ENCODE measurements at regions not wholly inside any gene's neighbourhood (a gene's known extent, or its start where the extent isn't known, plus 50 kb on each side); places are given as distances from the start of the nearest gene placed in this dataset.

GRCh38 chr21:28237661-28238060 lies 755.0 kb downstream of the LTN1 start:
- H3K4me1 ChIP-seq: peaks cover 12 to 58% (median 20%) of the 10 kb centered on the region in 3 donors
- H3K36me3 ChIP-seq: no peaks in the 10 kb centered on the region
- WGBS, 2 donors (ENCODE audit: low coverage in 1 of 2): 65% methylated on average over 2 of the region's 2 CpGs; no CpG with 5 or more reads in 1 of the 2 donors
- no peak for TF ChIP-seq EP300 (IDR thresholded peaks at IDR 0.05)
- TF ChIP-seq CTCF (IDR thresholded peaks at IDR 0.05): no peak
- no peaks in the 10 kb centered on the region for H3K27me3 ChIP-seq
- no peaks in the 10 kb centered on the region for H3K9me3 ChIP-seq
- H3K4me3 ChIP-seq: no peak overlapping the region
- peak; percentile 53 for ATAC-seq
- H3K27ac ChIP-seq: peak overlapping the region in 1 of 4 donors; percentile 12

- no peaks in the 10 kb centered on the region for H3K27me3 ChIP-seq
- ATAC-seq: peak; percentile 61
- H3K27ac ChIP-seq: peak overlapping the region in 1 of 4 donors; percentile 6
Measured at GRCh38 chr21:28235169-28235895, 757.3 kb downstream of the LTN1 start.

GRCh38 chr21:28234326-28234725 lies 758.4 kb downstream of the LTN1 start:
- no peak for TF ChIP-seq POLR2AphosphoS5 (IDR thresholded peaks at IDR 0.05)
- no peak for TF ChIP-seq EP300 (IDR thresholded peaks at IDR 0.05)
- TF ChIP-seq CTCF (IDR thresholded peaks at IDR 0.05): no peak
- no peak for TF ChIP-seq POLR2A (IDR thresholded peaks at IDR 0.05)
- WGBS, 2 donors (ENCODE audit: low coverage in 1 of 2): no CpG with 5 or more reads among the region's 5 CpGs
- Histone ChIP-seq H3K27ac (no peak overlapping the region), H3K4me1 (peaks cover 7 to 37% (median 9%) of the 10 kb centered on the region in 3 donors), H3K9me3 (no peaks in the 10 kb centered on the region), H3K36me3 (no peaks in the 10 kb centered on the region), H3K4me3 (no peak overlapping the region), H3K27me3 (no peaks in the 10 kb centered on the region)
- no peak for ATAC-seq

More at GRCh38 chr21:28235169-28235895, 757.3 kb downstream of the LTN1 start:
- Histone ChIP-seq H3K36me3 (no peaks in the 10 kb centered on the region), H3K4me1 (peaks cover 12 to 47% (median 15%) of the 10 kb centered on the region in 3 donors), H3K9me3 (no peaks in the 10 kb centered on the region), H3K4me3 (no peak overlapping the region)
- TF ChIP-seq CTCF (IDR thresholded peaks at IDR 0.05) (peak in 1 of 4 experiments; percentile 19), POLR2A (IDR thresholded peaks at IDR 0.05) (no peak)
- WGBS, 2 donors (ENCODE audit: low coverage in 1 of 2): 22 to 80% methylated on average over 2 to 3 of the region's 3 CpGs

- Histone ChIP-seq H3K27me3 (no peaks in the 10 kb centered on the region), H3K27ac (no peak overlapping the region), H3K9me3 (no peaks in the 10 kb centered on the region), H3K4me1 (peaks cover under 1 to 37% (median 5%) of the 10 kb centered on the region in 3 donors), H3K36me3 (no peaks in the 10 kb centered on the region), H3K4me3 (no peak overlapping the region)
- no peak for TF ChIP-seq CTCF (IDR thresholded peaks at IDR 0.05)
- no peak for TF ChIP-seq POLR2AphosphoS5 (IDR thresholded peaks at IDR 0.05)
- TF ChIP-seq EP300 (IDR thresholded peaks at IDR 0.05): no peak
- TF ChIP-seq POLR2A (IDR thresholded peaks at IDR 0.05): no peak
- WGBS, 2 donors (ENCODE audit: low coverage in 1 of 2): 74 to 78% methylated on average over 9 of the region's 9 CpGs
- ATAC-seq: no peak
Measured at GRCh38 chr21:28233536-28234220, 759.0 kb downstream of the LTN1 start.

GRCh38 chr21:28230559-28230958 lies 762.1 kb downstream of the LTN1 start:
- no peaks in the 10 kb centered on the region for H3K9me3 ChIP-seq
- no peaks in the 10 kb centered on the region for H3K27me3 ChIP-seq
- H3K27ac ChIP-seq: no peak overlapping the region
- H3K4me1 ChIP-seq: peaks cover 0 to 29% (median 0%) of the 10 kb centered on the region in 3 donors
- WGBS, 2 donors (ENCODE audit: low coverage in 1 of 2): 0 to 5% methylated on average over 1 of the region's 1 CpG
- no peak overlapping the region for H3K4me3 ChIP-seq
- no peak for TF ChIP-seq POLR2A (IDR thresholded peaks at IDR 0.05)
- no peak for TF ChIP-seq CTCF (IDR thresholded peaks at IDR 0.05)
- no peak for TF ChIP-seq EP300 (IDR thresholded peaks at IDR 0.05)
- TF ChIP-seq POLR2AphosphoS5 (IDR thresholded peaks at IDR 0.05): no peak
- H3K36me3 ChIP-seq: no peaks in the 10 kb centered on the region
- no peak for ATAC-seq
